GM12864 (cell line): ENCODE measurements at regions not wholly inside any gene's neighbourhood (a gene's known extent, or its start where the extent isn't known, plus 50 kb on each side); places are given as distances from the start of the nearest gene placed in this dataset.
"Not testable (repeated sequence)": the region's sequence is repeated elsewhere in the genome, so short reads cannot be mapped to it uniquely, and the experiment has no call there.

Experiments
- DNase-seq: peaks from one replicate; pipeline ENCODE4 v3.0.0-alpha.2; 2011; ENCODE audit warnings: low read depth
- H3K4me3 ChIP-seq: 2 replicates; pipeline ENCODE4 v1.5.1; 2011; ENCODE audit warnings: mild to moderate bottlenecking, low read depth, low read length, control low read depth
- TF ChIP-seq, protein P1 (sequence below): IDR thresholded peaks from 2 replicates; pipeline ENCODE4 v1.5.1; 2011; ENCODE audit warnings: low read depth, mild to moderate bottlenecking, moderate library complexity, low read length, control low read depth, inconsistent platforms; ENCODE audit errors: missing control alignments

DNA sequence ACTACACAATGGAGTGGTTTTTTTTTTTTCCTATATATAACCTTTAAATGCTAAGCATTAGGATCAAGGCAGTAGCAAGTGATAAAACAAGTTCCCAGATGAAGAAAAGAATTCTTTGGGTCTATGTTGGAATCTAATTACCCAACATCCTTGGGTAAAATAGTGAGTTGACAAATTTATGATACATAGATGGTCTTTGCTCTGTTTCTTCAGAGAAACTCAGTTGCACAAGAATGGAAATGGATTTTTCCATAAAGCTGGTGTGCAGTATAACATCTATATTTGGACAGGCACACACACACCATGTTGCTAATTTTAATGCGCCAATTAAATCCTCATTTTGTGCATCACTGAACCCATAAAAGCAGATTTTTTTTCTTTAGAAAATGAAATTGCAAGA, 137.0 kb upstream of the MED14 start:
- DNase-seq = no peak
- H3K4me3 ChIP-seq = no peak overlapping the region
- TF ChIP-seq, protein P1, sequence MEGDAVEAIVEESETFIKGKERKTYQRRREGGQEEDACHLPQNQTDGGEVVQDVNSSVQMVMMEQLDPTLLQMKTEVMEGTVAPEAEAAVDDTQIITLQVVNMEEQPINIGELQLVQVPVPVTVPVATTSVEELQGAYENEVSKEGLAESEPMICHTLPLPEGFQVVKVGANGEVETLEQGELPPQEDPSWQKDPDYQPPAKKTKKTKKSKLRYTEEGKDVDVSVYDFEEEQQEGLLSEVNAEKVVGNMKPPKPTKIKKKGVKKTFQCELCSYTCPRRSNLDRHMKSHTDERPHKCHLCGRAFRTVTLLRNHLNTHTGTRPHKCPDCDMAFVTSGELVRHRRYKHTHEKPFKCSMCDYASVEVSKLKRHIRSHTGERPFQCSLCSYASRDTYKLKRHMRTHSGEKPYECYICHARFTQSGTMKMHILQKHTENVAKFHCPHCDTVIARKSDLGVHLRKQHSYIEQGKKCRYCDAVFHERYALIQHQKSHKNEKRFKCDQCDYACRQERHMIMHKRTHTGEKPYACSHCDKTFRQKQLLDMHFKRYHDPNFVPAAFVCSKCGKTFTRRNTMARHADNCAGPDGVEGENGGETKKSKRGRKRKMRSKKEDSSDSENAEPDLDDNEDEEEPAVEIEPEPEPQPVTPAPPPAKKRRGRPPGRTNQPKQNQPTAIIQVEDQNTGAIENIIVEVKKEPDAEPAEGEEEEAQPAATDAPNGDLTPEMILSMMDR = no peak

DNA sequence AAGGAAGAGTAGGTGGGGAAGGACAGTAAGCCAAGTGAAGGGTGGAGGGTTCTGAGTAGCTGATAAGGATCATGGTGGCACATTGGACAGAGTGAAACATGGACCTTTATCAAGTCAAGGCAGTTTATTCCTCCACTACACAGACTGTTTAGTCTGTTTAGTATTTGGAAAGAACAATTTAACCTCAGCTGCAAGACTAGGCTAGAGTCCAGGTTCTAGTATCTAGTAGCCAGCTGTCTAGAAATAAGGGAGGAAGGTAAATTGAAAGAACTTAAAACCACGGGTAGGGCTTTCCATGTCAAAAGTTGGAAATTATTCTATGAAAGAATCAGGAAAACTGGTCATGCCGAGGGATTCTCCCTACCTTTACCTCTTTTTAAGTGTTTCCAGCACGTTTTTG, 140.1 kb upstream of the MED14 start:
- H3K4me3 ChIP-seq = no peak overlapping the region
- TF ChIP-seq, protein P1 = no peak
- no peak for DNase-seq

DNA sequence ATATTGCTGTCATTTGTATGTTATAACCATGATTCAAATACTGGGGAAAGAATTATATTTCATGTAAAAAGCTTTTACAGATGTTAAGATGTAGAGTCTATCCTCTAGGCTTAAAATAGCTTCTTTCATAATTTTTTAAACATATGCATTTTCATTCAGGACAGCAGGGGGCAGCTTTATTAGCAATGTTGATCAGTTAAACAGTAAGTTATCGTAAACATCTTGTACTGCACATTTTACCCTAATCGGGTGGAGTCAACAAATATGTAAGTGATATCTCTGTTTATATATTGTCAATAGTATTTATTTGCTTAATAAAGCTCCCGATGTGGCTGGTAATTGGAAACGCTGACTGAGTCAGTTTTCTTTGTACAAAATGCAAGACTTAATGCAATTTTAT, 142.5 kb upstream of the MED14 start:
- DNase-seq = no peak
- TF ChIP-seq, protein P1 = peak; percentile 26
- H3K4me3 ChIP-seq = no peak overlapping the region

DNA sequence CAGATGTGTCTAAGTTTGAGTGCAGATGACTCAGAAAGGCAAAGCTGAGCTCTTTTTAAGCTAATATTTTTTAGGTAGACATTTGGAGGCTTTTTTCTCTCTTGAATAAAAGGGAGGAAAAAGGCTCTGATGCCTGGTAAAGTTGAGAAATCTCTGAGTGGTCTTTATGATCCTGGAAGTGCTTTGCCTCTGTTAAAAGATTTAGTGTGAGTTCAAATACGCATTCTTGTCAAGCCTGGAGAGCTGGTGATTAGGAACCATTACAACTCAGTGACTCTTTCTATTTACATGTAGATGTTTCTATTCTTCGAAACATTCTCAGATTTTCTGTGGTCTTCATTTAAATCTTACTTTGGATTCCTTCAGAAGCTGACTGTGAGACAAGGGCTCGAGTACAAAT, 143.4 kb upstream of the MED14 start:
- TF ChIP-seq, protein P1 = no peak
- no peak overlapping the region for H3K4me3 ChIP-seq
- DNase-seq = no peak

DNA sequence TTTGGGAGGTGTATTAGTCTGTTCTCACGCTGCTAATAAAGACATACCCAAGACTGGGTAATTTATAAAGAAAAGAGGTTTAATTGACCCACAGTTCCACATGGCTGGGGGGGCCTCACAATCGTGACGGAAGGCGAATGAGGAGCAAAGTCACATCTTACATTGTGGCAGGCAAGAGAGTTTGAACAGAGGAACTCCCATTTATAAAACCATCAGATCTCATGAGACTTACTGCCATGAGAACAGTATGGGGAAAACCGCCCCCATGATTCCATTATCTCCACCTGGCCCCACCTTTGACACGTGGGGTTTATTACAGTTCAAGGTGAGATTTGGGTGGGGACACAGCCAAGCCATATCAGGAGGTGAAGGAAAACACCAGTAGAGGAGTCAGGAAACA, 143.8 kb upstream of the MED14 start:
- not testable (repeated sequence) for H3K4me3 ChIP-seq, DNase-seq

DNA sequence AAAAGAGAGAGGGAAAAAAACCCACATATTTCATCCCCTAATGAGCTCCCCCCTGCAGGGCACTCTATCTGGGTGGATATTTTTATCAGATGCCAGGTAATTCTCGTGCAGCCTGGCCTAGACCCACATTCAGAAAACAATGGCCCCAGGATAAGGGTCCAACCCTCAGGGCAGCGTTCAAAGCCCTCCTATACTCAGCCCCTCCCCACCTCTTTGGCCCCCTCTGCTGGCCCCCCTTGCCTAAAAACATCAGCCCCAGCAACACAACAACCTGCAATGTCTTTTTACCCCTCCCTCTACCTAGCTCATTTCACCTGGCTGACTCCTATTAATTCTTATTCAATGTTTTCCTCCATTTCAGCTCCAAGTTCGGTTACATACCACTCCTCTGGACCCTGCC, 145.4 kb upstream of the MED14 start:
- H3K4me3 ChIP-seq = no peak overlapping the region
- TF ChIP-seq, protein P1 = no peak
- DNase-seq = no peak

DNA sequence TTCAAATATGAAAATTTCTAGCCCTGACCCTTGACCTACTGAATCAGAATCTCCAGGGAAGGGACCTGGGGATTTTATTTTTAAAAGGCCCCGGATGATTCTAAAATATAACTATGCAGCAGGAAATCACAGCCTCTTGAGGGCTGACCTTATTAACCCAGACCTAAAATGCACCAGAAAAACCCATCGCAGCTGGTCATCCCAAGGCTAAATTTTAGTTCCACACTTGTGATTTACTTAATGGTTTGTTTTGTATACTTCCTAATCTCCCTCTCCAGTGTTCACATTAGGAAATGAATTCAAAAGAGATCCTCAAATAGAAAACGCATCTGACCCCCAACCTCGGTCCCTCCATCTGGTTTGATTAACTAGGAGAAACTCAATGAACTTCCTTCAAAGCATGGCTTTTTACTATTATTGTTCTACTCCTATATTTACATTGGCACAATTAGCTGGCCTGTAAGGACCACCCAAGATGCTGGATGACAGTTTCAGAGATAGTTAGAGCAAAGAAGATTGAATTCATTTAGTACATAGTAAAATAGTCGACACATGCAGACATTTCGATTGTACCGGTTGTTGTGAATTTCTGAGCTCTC, 147.8 kb upstream of the MED14 start:
- TF ChIP-seq, protein P1 = no peak
- DNase-seq = no peak
- no peak overlapping the region for H3K4me3 ChIP-seq

DNA sequence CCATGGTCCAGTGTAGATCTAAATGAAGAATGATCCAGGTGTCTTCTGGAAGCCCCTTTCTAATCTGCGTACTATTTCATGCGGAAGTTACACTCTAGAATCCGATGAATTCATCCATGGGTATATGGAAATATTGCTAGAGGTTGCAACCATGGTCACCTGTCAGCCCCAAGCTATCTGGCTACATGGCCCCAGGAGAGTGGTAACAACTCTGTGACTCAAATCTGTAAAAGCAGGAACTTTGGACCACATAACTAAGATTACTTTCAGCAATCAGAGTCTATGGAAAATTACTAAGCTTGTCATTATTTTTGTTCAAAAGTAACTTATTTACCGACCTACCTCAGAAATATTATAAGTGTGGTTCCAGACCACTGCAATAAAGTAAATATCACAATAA, 150.6 kb upstream of the MED14 start:
- H3K4me3 ChIP-seq = no peak overlapping the region
- TF ChIP-seq, protein P1 = no peak

More for the DNA sequence above, 150.6 kb upstream of the MED14 start:
- DNase-seq = no peak
